SKM-1 (cell line): ENCODE measurements at regions not wholly inside any gene's neighbourhood (a gene's known extent, or its start where the extent isn't known, plus 50 kb on each side); places are given as distances from the start of the nearest gene placed in this dataset.
"Not testable (repeated sequence)": the region's sequence is repeated elsewhere in the genome, so short reads cannot be mapped to it uniquely, and the experiment has no call there.

Experiments used
- DNase-seq: peaks from one replicate; lab custom pipeline; 2025; ENCODE audit not compliant: unreplicated experiment; lab: John Stamatoyannopoulos, UW

DNA sequence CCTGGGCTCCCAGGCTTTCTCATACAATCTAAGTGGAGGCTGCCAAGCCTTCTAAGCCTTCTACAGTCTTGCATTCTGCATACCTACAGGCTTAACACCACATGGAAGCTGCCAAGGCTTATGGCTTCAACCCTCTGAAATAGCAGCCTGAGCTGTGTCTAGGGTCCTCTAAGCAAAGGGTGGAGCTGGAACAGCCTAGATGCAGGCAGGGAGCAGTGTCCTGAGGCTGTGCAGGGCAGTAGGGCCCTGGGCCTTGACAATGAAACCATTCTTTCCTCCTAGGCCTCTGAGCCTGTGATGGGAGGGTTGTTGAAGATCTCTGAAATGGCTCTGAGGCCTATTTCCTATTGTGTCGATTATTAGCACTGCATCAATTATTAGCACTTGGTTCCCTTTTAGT is 150.9 kb upstream of the GRK3 start:
- DNase-seq = no peak

DNA sequence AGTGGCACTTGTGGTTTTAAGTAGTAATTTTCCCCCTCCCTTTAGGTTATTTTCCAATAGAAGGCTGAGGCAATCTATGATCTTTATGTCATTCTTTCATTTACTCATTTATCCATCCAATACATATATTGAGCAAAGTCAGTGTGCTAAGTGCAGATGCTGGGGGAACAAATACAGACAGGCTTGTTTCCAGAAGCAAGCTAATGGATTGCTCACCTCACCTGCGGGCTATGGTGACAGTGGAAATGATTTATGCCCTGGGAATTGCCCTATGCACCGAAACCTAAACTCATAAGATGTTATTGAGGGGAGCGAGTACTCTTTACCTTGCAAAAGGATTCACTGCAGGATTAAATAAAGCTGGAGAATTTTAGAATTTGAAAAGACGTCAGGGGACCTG is 148.7 kb upstream of the GRK3 start:
- DNase-seq = not testable (repeated sequence)

DNA sequence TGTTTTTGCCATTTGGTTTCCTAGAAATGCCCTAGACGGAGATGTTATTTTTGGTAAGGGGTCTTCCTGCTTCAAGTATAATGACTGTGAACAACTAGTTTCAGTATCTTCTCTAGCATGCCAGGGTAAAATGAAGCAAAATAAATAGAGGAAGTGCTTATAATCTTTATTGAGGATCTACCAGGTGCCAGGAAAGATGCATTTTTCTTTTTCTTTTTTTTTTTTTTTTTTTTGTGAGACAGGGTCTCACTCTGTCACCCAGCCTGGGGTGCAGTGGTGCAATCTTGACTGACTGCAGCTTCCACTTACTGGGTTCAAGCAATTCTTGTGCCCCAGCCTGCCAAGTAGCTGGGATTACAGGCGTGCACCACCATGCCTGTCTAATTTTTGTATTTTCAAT is 146.6 kb upstream of the GRK3 start:
- DNase-seq = not testable (repeated sequence)

DNA sequence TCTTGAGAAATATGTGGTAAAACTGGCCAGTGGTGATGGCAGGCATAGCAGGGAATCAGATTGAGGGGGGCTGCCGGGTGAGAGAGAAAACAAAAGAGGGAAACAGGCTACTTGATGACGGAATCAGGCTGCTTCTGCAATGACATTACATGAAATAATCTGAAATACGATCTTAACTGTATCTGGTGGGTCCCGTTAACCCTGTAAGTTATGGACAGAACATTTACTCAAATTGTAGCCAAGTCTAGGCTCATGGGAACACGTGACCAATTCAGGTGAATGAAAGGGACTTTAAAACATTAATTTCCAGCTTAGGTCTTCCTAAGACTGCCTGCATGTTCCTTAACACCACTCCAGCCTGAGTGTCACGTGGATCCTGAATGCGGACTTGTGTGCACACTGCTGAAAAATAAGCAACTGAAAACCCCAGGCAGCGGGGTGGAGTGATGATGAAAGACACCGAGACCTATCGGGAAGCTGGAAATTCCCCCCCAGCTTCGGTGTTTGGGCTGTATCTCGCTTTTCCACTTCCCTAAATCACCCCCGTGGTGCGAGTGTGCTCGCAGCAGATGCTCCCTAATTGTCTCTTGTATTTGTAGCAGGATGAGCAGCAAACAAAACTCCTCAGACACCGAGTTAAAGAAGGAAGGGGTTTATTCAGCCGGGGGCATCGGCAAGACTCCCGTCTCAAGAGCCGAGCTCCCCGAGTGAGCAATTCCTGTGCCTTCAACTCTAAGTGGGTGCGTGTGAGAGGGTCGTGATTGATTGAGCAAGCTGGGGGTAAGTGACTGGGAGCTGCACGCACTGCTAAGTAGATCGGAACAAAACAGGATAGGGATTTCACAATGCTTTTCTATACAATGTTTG is 145.0 kb upstream of the GRK3 start:
- peak; percentile 63 for DNase-seq

DNA sequence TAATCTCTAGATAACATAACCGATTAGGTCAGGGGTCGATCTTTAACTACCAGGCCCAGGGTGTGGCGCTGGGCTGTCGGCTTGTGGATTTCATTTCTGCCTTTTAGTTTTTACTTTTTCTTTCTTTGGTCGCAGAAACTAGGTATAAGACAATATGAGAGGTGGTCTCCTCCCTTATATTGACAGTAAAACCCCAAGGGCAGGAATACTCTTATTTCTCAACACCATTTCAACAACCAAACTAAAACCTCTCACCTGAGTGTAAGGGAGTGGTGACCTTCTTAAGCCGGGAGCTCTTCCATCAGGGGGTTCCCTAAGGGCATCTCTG is 144.4 kb upstream of the GRK3 start:
- not testable (repeated sequence) for DNase-seq

- no peak for DNase-seq
Observed at GRCh38 chr22:25420471-25420924, 144.0 kb upstream of the GRK3 start.

DNA sequence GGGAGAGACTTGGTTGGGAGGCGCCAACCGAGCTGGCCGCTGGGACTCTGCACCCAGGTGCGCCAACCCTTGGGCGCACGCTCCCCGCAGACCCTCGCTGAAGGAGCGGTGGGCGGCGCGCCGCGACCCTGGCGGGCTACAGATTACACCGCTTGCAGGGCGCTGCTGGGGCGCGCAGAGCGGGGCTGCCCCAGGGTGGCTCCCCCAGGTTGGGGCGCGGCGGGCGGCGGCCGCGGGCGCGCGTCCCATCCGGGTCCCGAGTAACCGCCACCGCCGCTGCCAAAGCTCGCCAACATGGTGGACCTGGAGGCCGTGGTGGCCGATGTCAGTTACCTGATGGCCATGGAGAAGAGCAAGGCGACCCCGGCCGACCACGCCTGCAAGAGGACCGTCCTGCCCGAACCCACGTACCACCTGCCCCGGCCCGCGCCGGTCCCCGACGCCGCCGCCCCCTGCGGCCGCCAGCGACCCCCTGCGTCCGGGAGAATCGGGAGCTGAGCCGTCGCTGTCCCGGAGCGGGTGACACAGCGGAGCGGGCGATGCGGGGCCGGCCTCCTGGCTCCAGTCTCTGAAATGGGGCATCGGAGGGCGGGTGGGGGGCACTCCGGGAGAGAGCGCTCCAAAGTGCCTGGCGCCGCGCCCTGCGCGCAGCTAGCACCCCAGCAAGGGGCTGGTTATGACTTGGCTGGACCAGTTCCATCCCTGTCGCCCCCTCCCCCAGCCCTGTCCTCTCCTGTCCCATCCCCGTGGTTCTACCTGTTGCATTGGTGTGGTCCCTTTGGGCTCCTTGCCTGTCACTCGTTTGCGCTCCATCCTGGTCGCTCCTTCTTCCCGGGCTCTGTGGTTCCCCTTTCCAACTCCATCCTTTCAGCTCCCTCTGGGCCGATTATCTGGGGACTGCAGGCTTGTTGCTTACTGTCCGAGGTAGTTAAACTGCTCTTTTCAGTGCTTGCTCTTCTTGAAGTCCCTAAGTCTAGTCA is 143.3 kb upstream of the GRK3 start:
- no peak for DNase-seq

DNA sequence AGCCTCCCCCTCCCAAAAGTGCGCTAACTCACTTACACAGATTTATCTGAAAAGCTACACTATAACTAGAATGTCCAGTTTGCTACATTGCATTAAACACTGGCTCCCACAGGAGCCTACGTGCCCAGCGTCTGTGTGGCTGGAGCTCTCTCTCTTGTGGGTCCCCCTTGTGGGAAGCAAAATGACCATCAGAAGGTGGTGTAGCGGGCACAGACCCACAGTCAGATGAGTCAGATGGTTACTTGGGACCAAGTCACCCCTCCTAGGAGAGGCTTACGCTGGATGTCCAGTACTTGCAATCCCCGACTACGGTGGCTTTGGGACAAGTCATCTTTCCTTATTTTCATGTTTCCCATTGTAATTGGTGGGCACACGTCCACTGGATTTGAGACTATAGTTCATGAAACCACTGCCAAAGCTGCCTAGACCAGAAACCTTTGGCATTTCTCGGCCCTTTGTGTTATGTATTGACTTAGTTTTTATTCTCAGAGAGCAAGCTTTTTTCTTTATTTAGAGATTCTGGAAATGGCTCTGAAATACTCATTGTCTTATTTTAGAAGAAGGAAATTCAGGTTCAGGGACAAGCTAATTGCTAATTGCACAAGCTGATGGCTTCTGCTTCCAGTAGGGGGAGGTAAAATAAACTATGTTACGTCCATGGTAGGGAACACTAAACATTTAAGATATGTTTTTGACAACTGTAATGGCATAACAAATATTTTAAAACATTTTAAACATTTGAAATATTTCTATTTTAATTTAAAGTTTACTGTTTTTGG is 137.8 kb upstream of the GRK3 start:
- not testable (repeated sequence) for DNase-seq

GRCh38 chr22:25431637-25432342 is 132.7 kb upstream of the GRK3 start:
- DNase-seq = not testable (repeated sequence)

DNA sequence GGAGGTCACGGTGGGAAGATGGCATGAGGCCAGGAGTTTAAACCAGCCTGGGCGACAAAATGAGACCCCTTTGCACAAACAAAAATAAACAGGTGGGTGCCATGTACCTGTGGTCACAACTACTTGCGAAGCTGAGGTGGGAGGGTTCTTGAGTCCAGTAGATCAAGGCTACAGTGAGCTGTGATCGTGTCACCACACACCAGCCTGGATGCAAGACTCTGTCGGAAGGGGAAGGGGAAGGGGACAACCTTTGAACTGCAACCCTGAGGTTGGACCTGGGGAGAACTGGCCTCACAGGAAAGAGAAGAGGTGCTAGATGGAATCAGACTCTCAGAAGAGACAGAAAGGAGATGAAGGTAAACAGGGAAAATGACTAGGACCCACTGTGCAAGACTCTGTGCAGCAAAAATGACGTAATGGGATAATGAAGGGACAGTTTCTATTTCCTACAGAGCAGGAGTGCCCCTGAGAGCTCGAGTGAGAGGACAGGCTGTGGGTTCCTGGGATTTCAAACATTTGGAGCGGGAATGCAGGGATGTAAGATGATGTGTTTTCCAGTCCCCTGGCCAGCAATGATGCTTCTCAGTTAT is 131.0 kb upstream of the GRK3 start:
- not testable (repeated sequence) for DNase-seq

DNA sequence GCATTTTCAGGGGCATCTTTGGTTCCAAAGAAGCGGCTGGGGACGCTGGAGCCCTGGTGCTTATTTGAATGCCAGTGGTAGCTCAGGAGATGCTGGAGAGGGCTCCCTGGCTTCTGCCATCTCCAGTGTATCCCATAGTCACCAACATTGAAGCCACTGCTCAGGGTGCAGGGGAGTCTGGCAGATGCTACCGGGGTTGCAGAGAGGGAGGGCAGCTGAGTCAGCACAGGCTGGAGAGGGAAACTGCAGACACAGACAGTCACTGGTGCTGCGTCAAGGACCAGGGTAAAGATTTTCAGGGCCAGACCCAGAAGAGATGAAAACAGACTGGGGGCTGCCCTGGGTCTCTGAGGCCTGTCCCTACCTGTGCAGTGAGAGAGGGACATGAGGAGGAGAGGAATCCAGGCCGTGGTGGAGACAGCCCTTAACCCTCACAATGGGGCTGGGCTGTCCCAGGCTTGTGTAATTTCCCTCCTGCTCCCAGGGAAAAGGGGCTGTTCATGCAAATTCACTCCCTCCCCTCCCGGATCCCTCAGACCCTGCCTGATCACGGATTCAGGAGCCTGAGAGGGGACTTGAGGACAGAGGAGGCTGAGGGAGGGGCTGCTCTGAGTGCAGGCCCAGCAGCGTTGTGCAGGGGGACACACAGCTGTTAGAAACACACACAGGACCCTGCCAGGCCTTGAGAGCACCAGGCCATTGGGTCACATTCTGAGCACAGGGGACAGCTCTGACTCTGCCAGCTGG is 126.9 kb upstream of the GRK3 start:
- no peak for DNase-seq

DNA sequence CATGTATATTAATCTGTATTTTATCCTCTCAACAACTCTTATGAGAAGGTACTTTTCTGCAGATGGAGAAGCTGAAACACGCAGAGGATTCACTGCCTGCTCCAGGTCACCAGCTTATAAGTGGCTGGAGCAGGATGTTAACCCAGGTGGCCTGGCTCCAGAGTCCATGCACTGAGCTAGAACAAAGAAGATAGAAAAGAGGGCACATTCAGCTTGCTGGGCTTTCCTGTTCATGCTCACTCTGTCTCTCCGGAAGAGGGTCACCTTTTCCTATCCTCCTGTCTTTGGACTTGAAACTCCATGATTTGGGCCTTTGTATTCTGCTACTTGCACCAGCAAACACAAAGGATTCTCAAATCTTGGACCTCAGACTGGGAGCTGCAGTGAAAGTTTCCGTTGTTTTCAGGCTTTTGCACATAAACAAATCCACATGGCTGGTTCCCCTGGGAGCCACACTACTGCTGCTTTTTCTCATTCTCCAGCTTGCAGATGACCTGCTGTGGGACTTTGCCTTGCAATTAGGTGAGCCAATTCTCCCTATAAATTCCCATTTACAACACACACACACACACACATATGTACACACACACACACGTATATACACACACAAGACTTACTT is 117.3 kb upstream of the GRK3 start:
- no peak for DNase-seq

DNA sequence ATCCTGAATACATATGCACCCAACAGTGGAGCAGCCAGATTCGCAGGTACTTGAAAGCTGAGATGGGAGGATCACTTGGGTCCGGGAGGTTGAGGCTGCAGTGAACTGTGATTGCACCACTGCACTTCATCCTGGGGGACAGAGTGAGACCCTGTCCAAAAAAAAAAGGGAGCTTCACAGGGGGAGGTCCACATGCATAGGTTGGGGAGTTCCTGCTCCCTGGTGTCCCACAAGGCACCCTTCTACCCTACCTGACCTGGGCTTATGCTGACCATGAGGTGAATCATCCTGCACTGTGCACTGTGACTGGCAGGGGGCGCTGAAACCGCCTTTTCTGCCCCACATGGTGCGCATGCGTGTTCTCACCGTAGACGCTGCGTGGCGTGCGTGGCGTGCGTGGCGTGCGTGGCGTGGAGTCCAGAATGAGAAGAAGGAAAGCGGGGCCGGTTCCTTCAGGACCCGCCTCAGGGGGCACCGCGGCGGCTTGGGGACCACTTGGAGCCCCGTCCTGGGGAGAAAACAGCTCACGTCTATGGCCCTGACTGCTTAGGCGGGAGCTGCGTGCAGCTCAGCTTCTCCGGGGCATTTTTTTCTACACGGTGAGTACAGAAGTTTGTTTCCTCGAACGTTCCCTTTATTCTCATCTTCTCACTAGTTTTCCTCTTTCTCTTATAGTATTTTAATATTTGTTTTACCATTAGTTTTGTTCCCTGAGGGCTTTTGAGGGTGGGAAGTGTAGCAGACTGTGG is 116.6 kb upstream of the GRK3 start:
- peak; percentile 66 for DNase-seq

DNA sequence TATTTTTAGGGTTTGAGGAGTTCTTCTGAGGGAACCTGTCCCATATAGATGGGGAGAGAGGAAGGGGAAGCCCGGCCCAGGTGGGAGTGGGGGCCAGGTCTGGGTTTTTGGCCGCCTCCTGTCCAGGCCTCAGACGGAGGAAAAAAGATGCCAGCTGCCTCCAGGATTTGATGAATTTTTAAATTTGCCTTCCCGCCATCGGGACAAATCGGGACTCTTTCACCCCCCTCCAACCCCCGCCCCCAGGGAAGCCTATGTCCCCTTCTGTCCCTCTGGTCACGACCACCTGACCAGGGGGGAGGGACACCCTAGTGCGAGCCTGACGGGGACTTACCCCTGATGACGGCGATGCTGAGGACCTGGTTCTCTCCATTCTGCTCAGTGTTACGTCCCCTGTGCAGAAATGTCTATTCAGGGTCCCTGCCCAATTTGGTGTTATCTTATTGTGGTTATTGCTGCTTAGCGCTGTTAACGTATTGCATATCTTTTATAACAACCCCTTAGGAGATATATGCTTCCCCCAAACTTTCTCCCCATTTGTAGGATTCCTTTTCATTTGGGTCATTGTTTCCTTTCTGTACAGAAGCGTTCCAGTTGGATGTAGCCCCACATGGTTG is 115.9 kb upstream of the GRK3 start:
- no peak for DNase-seq

- no peak for DNase-seq
Observed at GRCh38 chr22:25449781-25450317, 114.6 kb upstream of the GRK3 start.

GRCh38 chr22:25451480-25452114 is 112.9 kb upstream of the GRK3 start:
- DNase-seq = no peak

DNA sequence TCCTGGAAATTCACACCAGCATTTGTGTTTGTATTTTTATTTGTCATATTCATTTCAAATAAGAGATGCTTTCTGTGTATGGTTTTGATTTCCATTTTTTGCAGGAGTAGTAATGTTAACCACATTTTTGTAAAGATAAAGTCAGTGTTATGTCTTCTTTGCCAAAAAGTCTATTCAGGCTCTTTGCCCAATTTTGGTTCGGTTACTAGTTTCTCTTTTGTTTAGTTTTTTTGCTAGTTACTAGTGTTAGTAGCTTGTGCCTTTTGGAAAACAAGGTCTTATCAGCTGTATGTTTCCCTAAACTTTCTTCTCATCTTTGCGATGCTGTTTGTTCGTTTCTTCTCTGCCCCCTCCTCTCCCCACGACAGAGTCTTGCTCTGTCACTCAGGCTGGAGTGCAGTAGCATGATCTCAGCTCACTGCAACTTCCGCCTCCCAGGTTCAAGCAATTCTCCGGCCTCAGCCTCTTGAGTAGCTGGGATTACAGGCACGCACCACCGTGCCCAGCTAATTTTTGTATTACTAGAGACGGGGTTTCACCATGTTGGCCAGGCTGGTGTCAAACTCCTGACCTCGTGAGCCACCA is 112.3 kb upstream of the GRK3 start:
- no peak for DNase-seq
